NB4 (cell line): ENCODE measurements at regions not wholly inside any gene's neighbourhood (a gene's known extent, or its start where the extent isn't known, plus 50 kb on each side); places are given as distances from the start of the nearest gene placed in this dataset.
A peak's percentile ranks its signal among the peaks of the same experiment; 100 is the strongest.

ENCODE experiments used
- DNase-seq: peaks from one replicate; pipeline ENCODE4 v3.0.0; 2010; ENCODE audit warnings: low read depth
- H3K4me3 ChIP-seq: one replicate; pipeline ENCODE4 v1.5.1; 2011; ENCODE audit warnings: mild to moderate bottlenecking, low read depth, low read length, moderate library complexity
- MYC ChIP-seq: IDR thresholded peaks from 2 replicates; pipeline ENCODE4 v1.6.1; 2011; ENCODE audit warnings: low read depth, low read length
- POLR2A ChIP-seq: IDR thresholded peaks from 2 replicates; pipeline ENCODE4 v1.6.1; 2011; ENCODE audit warnings: mild to moderate bottlenecking; ENCODE audit not compliant: insufficient read length; ENCODE audit errors: extremely low read depth
- TF ChIP-seq, protein P1 (sequence below): IDR thresholded peaks from 2 replicates; pipeline ENCODE4 v1.6.1; 2011; ENCODE audit warnings: low read depth, low read length
- TF ChIP-seq, protein P2 (sequence below): IDR thresholded peaks from one replicate; pipeline ENCODE4 v1.5.1; 2012; ENCODE audit warnings: low read depth, low read length

DNA sequence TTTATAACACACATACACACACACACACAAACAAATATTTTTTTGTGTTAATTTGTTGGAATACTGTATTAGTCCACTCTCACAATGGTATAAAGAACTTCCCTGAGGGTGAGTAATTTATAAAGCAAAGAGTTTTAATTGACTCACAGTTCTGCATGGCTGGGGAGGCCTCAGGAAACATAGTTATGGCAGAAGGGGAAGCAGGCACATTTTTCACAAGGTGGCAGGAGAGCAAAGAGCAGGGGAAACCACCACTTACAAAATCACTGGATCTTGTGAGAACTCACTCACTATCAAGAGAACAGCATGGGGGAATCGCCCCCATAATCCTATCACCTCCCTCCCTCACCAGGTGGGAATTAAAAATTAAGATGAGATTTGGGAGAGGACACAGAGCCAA is 205.4 kb upstream of the PTPRD start:
- TF ChIP-seq, protein P1, sequence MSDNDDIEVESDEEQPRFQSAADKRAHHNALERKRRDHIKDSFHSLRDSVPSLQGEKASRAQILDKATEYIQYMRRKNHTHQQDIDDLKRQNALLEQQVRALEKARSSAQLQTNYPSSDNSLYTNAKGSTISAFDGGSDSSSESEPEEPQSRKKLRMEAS = no peak
- TF ChIP-seq, protein P2, sequence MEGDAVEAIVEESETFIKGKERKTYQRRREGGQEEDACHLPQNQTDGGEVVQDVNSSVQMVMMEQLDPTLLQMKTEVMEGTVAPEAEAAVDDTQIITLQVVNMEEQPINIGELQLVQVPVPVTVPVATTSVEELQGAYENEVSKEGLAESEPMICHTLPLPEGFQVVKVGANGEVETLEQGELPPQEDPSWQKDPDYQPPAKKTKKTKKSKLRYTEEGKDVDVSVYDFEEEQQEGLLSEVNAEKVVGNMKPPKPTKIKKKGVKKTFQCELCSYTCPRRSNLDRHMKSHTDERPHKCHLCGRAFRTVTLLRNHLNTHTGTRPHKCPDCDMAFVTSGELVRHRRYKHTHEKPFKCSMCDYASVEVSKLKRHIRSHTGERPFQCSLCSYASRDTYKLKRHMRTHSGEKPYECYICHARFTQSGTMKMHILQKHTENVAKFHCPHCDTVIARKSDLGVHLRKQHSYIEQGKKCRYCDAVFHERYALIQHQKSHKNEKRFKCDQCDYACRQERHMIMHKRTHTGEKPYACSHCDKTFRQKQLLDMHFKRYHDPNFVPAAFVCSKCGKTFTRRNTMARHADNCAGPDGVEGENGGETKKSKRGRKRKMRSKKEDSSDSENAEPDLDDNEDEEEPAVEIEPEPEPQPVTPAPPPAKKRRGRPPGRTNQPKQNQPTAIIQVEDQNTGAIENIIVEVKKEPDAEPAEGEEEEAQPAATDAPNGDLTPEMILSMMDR = no peak
- no peak for TF ChIP-seq POLR2A
- no peak for TF ChIP-seq MYC
- H3K4me3 ChIP-seq = no peak overlapping the region
- no peak for DNase-seq

DNA sequence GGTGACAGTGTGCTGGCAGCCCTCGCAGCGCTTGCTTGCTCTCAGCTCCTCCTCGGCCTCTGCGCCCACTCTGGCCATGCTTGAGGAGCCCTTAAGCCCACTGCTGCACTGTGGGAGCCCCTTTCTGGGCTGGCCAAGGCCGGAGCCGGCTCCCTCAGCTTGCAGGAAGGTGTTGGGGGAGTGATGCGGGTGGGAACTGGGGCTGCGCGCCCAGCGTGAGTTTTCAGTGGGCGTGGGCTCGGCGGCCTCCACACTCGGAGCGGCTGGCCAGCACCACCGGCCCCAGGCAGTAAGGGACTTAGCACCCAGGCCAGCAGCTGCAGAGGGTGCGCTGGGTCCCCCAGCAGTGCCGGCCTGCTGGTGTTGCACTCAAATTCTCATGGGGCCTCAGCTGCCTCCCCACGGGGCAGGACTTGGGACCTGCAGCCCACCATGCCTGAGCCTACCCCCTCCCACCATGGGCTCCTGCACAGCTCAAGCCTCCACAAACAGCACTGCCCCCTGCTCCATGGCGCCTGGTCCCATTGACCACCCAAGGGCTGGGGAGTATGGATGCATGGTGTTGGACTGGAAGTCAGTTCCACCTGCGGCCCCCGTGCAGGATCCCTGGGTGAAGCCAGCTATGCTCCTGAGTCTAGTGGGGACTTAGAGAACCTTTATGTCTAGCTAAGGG is 223.1 kb upstream of the PTPRD start:
- DNase-seq = no peak
- no peak for TF ChIP-seq MYC
- TF ChIP-seq POLR2A = no peak
- TF ChIP-seq, protein P1 = no peak
- TF ChIP-seq, protein P2 = no peak
- H3K4me3 ChIP-seq = no peak overlapping the region

DNA sequence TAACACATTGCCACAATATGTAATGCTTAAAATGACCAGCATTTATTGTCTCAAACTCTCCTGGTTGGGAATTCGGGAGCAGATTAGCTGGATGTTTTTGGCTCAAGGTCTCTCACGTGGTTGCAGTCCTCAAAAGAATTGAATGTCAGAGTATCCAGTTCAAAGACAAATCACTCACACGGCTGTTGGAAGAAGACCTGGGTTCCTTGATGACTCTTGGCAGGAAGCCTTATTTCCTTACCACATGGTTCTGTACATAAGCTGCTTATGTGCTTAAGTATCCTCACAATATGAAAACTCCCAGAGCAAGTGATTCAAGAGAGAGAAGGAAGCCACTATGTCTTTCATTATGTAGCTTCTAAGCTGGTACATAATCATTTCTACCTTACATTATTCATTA is 230.3 kb upstream of the PTPRD start:
- TF ChIP-seq MYC (no peak), POLR2A (no peak)
- TF ChIP-seq, protein P1 = no peak
- TF ChIP-seq, protein P2 = no peak
- H3K4me3 ChIP-seq = no peak overlapping the region
- DNase-seq = no peak

DNA sequence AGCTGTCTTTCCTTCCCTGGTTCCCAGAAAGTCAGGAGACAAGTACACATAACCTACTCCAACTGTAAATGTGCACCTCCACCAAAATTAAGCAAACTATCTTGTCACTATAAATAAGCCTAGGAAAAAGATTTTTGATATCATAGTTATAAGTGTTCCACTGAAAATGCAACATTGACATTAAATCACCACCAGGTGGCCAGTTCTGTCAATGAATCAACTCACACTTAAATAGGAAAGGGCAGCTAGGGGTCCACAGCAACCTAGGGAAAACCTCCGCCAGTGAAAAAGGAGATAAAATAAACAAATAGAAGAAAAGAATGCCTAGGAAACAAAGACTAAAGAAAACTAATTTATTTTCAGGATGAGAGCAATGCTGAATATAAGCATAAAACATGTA is 243.0 kb upstream of the PTPRD start:
- peak; percentile 31 for DNase-seq
- H3K4me3 ChIP-seq = no peak overlapping the region
- TF ChIP-seq POLR2A = no peak
- TF ChIP-seq, protein P2 = peak; percentile 36

DNA sequence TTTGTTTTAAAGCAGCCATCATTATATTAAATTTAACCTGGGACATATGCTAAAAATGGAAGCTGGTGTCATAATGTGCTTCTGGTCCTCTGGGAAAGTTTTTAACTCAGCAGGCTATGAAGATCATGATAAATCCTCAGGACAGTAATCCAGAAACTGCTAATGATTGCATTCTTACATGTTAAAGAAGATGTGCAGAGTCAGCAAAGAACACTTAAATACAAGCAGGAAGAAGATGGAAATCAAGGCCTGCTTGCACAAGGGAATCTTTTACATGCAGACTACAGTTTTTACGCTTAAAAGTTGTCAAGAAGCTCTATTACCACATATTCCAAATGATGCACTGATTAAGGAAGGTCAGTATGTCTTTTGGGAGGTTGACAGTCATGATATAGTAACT is 246.0 kb upstream of the PTPRD start:
- TF ChIP-seq, protein P2 = no peak
- TF ChIP-seq MYC = no peak
- TF ChIP-seq, protein P1 = no peak
- TF ChIP-seq POLR2A = no peak
- H3K4me3 ChIP-seq = no peak overlapping the region
- DNase-seq = no peak

DNA sequence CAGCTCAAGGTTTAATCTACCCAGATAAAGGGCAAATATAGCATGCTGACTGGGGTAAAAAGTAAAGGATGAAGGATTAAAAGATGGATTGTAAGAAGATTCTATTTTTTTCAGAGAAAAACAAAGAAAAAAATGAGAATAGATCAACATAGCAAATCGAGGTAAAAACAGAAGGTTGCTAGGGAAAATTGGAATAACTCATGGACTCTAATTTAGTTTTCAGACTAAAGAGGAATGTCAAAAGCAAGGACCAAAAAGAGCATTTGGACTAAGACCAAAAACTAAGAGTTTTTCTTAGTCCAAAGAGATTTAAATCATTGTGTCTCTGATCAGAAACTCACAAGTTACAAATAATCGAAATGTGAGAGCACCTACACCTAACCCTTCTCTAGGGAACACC is 250.7 kb upstream of the PTPRD start:
- no peak overlapping the region for H3K4me3 ChIP-seq
- no peak for DNase-seq
- no peak for TF ChIP-seq MYC
- TF ChIP-seq POLR2A = no peak
- TF ChIP-seq, protein P1 = no peak
- TF ChIP-seq, protein P2 = no peak
